HUES64 (cell line): ENCODE measurements at regions not wholly inside any gene's neighbourhood (a gene's known extent, or its start where the extent isn't known, plus 50 kb on each side); places are given as distances from the start of the nearest gene placed in this dataset.
"Not testable (repeated sequence)": the region's sequence is repeated elsewhere in the genome, so short reads cannot be mapped to it uniquely, and the experiment has no call there.

Source experiments
- H3K27ac ChIP-seq: 2 replicates; pipeline ENCODE4 v1.7.0; 2013; ENCODE audit warnings: low read depth, low read length, inconsistent platforms
- H3K27me3 ChIP-seq: 2 replicates; pipeline ENCODE4 v1.6.1; 2013; ENCODE audit warnings: mild to moderate bottlenecking, low read length; ENCODE audit not compliant: insufficient read depth
- H3K36me3 ChIP-seq: 2 replicates; pipeline ENCODE4 v1.6.1; 2013; ENCODE audit warnings: mild to moderate bottlenecking, low read length; ENCODE audit not compliant: insufficient read depth
- H3K4me1 ChIP-seq: 2 replicates; pipeline ENCODE4 v1.6.1; 2013; ENCODE audit warnings: mild to moderate bottlenecking, low read length, moderate library complexity; ENCODE audit not compliant: insufficient read depth
- H3K4me3 ChIP-seq: 2 replicates; pipeline ENCODE4 v1.5.1; 2013; ENCODE audit warnings: mild to moderate bottlenecking, low read length, moderate library complexity
- H3K9ac ChIP-seq: 2 replicates; pipeline ENCODE4 v1.6.1; 2013; ENCODE audit warnings: mild to moderate bottlenecking, low read depth, low read length
- H3K9me3 ChIP-seq: 2 replicates; pipeline ENCODE4 v1.6.1; 2013; ENCODE audit warnings: low read depth, low read length; ENCODE audit not compliant: insufficient read depth
- WGBS: fragments of 150-250, 120-280 bp; methylation state at CpG from one replicate; pipeline ENCODE4 v1.1.7; 2013; ENCODE audit warnings: missing lambda C conversion rate; 5-methylcytosine and 5-hydroxymethylcytosine counted together

GRCh38 chr1:145475369-145475915 is 50.0 kb upstream of the NBPF20 start:
- H3K9me3 ChIP-seq, H3K9ac ChIP-seq, H3K27ac ChIP-seq, H3K36me3 ChIP-seq, H3K4me1 ChIP-seq, H3K27me3 ChIP-seq: not testable (repeated sequence)
- H3K4me3 ChIP-seq = peak overlapping the region; percentile 60
- 5% methylated on average over 24 of the region's 41 CpGs for WGBS
